CD4-positive, CD25-positive, alpha-beta regulatory T cell (primary cell): ENCODE measurements at regions not wholly inside any gene's neighbourhood (a gene's known extent, or its start where the extent isn't known, plus 50 kb on each side); places are given as distances from the start of the nearest gene placed in this dataset.

Experiments used
- ATAC-seq, 2 donors: fragments of 150-1000 bp; cut with Tn5 transposase; one replicate each; pipeline ENCODE4 v1.10.0; 2021; ENCODE audit warnings: low read depth in 2 of 2, moderate number of reproducible peaks in 2 of 2, moderate library complexity in 1 of 2
- DNase-seq, 3 donors: peaks; one replicate each; pipeline versions ENCODE4 v3.0.0 to v3.0.0-alpha.2; 2012 to 2022; ENCODE audit warnings: mixed read lengths in 1 of 3
- H3K27ac ChIP-seq: one replicate; pipeline ENCODE4 v1.7.0; 2013; ENCODE audit warnings: mild to moderate bottlenecking, low read length; ENCODE audit not compliant: insufficient read depth, poor library complexity, severe bottlenecking
- H3K27me3 ChIP-seq: one replicate; pipeline ENCODE4 v1.7.0; 2013; ENCODE audit warnings: low read length; ENCODE audit not compliant: control insufficient read depth, insufficient read depth
- H3K36me3 ChIP-seq: one replicate; pipeline ENCODE4 v1.7.0; 2013; ENCODE audit warnings: mild to moderate bottlenecking, low read length, moderate library complexity; ENCODE audit not compliant: control insufficient read depth, insufficient read depth
- H3K4me1 ChIP-seq: 2 replicates; pipeline ENCODE4 v1.7.0; 2013; ENCODE audit warnings: mild to moderate bottlenecking, low read length; ENCODE audit not compliant: insufficient read depth, control insufficient read depth, poor library complexity, severe bottlenecking
- H3K4me3 ChIP-seq: one replicate; pipeline ENCODE4 v1.7.0; 2013; ENCODE audit warnings: low read depth, mild to moderate bottlenecking, low read length, moderate library complexity
- H3K9me3 ChIP-seq, 2 experiments: 1 replicate in 1 of 2; 2 replicates in 1 of 2; pipeline ENCODE4 v1.7.0; 2013; ENCODE audit warnings: low read length in 2 of 2, mild to moderate bottlenecking in 1 of 2, moderate library complexity in 1 of 2; ENCODE audit not compliant: control insufficient read depth in 2 of 2
- H3K27ac Mint-ChIP-seq, 3 donors: one replicate each; pipeline ENCODE4 v1.8.0; 2020 to 2022; ENCODE audit warnings: mild to moderate bottlenecking in 3 of 3, mixed read lengths in 3 of 3, moderate library complexity in 2 of 3
- H3K27me3 Mint-ChIP-seq: one replicate; pipeline ENCODE4 v1.8.0; 2022; ENCODE audit warnings: mild to moderate bottlenecking, mixed read lengths
- H3K36me3 Mint-ChIP-seq: one replicate; pipeline ENCODE4 v1.8.0; 2020; ENCODE audit warnings: mixed read lengths
- H3K4me1 Mint-ChIP-seq, 4 donors: one replicate each; pipeline ENCODE4 v1.8.0; 2020 to 2022; ENCODE audit warnings: mixed read lengths in 4 of 4, mild to moderate bottlenecking in 1 of 4
- H3K4me3 Mint-ChIP-seq, 4 donors: one replicate each; pipeline ENCODE4 v1.8.0; 2020 to 2022; ENCODE audit warnings: mild to moderate bottlenecking in 4 of 4, mixed read lengths in 4 of 4, moderate library complexity in 3 of 4
- H3K9me3 Mint-ChIP-seq, 7 donors: one replicate each; pipeline ENCODE4 v1.8.0; 2020 to 2022; ENCODE audit warnings: mixed read lengths in 7 of 7, mild to moderate bottlenecking in 3 of 7, moderate library complexity in 2 of 7

DNA sequence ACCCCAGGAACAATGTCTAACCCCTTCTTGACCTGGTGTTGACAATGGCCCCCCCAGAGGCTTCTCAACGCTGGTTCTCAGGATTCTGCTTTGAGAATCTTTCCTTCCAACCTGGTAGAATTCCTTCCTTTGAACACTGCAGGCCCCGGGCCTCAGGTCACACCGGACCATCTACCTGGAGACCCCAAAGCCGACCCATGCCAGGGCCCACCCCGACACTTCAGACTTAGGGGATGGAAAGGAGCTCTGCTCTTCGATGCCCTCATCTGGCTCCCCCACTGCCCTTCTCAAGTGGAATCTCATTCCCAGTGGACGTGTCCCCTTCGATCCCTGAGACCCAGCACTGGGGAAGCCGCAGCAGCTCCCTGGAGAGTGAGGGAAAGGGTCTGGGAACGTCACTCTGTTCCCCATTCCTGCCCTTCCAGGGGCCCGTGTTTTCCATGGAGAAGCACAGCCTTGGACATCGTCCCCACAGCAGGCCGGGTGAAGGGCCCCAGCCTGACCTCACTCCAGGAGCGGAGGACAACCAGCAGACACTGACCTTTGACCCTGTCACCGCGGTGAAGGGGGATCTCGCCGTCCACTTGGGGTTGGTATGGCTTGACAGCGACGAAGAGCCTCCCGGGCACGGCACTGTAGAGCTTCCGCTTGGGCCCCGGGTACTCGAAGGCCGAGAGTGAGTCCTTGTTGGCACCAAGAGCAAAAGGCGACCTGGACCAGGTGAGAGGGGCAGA lies 408.3 kb downstream of the CTTN start:
- no peaks in the 10 kb centered on the region for H3K27me3 Mint-ChIP-seq
- H3K4me3 ChIP-seq, result no peak overlapping the region
- DNase-seq (no peak), ATAC-seq (no peak)
- H3K4me1 ChIP-seq, result no peaks in the 10 kb centered on the region
- no peaks in the 10 kb centered on the region for H3K27me3 ChIP-seq
- H3K27ac ChIP-seq, result no peak overlapping the region
- no peaks in the 10 kb centered on the region for H3K36me3 Mint-ChIP-seq
- H3K9me3 Mint-ChIP-seq, result peaks cover 0 to 1% (median 0%) of the 10 kb centered on the region in 7 donors
- no peaks in the 10 kb centered on the region for H3K4me1 Mint-ChIP-seq
- no peaks in the 10 kb centered on the region for H3K9me3 ChIP-seq
- H3K36me3 ChIP-seq, result no peaks in the 10 kb centered on the region
- no peak overlapping the region for H3K4me3 Mint-ChIP-seq
- no peak overlapping the region for H3K27ac Mint-ChIP-seq

DNA sequence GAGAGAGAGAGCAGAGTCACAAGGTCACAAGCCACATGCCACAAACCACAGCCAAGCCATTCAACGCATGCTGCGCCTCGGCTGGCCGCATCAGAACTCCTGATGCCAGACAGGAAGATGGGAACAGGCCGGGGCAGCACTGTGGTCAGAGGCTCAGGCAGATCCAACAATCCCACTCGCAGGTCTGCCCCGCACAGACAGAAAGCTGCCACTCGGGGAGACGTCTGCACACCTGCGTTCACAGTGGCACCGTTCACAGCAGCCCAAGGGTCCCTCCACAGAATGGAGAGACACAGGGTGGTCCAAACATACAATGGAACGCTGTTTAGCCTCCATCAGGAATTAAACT lies 408.8 kb downstream of the CTTN start:
- no peaks in the 10 kb centered on the region for H3K36me3 Mint-ChIP-seq
- Histone ChIP-seq H3K27me3 (no peaks in the 10 kb centered on the region), H3K4me1 (no peaks in the 10 kb centered on the region), H3K27ac (no peak overlapping the region), H3K9me3 (no peaks in the 10 kb centered on the region), H3K36me3 (no peaks in the 10 kb centered on the region), H3K4me3 (no peak overlapping the region)
- DNase-seq, result no peak
- H3K4me3 Mint-ChIP-seq, result no peak overlapping the region
- no peak overlapping the region for H3K27ac Mint-ChIP-seq
- no peaks in the 10 kb centered on the region for H3K27me3 Mint-ChIP-seq
- H3K4me1 Mint-ChIP-seq, result no peaks in the 10 kb centered on the region
- H3K9me3 Mint-ChIP-seq, result peaks cover 0 to 1% (median 0%) of the 10 kb centered on the region in 7 donors
- ATAC-seq, result no peak

DNA sequence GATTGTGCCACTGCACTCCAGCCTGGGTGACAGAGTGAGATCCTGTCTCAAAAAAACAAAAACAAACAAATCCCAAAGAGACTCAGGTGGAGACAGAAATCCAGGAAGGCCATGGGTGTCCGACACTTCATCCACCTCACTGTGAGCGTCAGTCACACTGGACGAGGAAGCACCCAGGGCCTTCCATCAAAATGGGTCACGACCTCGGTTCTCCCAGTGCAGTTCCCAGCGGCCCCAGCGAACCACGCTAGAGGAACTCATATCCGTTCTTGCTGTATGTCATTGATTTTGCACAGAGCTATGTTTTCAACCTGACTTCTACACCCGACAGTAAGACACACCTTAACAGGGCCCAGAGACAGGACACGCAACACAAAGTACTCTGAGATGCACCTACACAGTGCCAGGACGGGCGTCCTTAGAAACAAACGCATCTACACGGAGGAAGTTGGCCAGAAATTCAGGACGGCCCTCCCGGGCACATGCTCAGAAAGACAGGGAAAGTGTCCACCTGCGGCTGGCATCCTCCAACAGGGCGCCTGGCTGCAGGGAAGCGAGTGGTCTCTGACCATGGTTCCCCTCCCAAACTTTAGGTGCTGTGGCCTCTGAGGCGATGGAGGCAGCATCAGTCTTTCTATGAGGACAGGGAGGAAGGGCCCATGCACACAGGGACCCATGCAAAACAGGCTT lies 410.5 kb downstream of the CTTN start:
- Mint-ChIP-seq H3K4me3 (no peak overlapping the region), H3K4me1 (no peaks in the 10 kb centered on the region), H3K27me3 (no peaks in the 10 kb centered on the region), H3K36me3 (no peaks in the 10 kb centered on the region), H3K9me3 (no peaks in the 10 kb centered on the region), H3K27ac (no peak overlapping the region)
- H3K4me3 ChIP-seq, result no peak overlapping the region
- ATAC-seq (no peak), DNase-seq (no peak)
- H3K4me1 ChIP-seq, result no peaks in the 10 kb centered on the region
- no peaks in the 10 kb centered on the region for H3K36me3 ChIP-seq
- no peaks in the 10 kb centered on the region for H3K27me3 ChIP-seq
- H3K27ac ChIP-seq, result no peak overlapping the region
- H3K9me3 ChIP-seq, result no peaks in the 10 kb centered on the region

DNA sequence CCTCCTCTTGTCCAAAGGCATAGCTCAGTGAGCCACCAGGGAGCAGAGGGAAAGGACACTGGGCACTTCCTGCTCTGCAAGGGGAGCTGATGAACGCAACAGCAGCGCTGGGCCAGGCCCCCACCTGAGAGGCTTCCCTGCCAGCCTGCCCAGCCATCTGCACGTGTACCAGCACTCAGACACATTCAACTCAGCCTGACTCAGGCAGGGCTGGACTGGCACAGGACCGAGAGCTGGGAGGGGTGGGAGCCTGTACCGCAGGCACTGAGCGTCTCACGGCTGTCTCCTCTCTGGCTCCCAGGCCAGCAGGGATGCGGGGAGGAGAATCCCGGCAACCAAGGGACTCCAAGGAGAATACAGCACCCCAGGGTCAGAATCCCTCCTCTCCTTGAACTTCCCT lies 411.8 kb downstream of the CTTN start:
- Mint-ChIP-seq H3K27me3 (no peaks in the 10 kb centered on the region), H3K9me3 (no peaks in the 10 kb centered on the region)
- H3K27me3 ChIP-seq, result no peaks in the 10 kb centered on the region

DNA sequence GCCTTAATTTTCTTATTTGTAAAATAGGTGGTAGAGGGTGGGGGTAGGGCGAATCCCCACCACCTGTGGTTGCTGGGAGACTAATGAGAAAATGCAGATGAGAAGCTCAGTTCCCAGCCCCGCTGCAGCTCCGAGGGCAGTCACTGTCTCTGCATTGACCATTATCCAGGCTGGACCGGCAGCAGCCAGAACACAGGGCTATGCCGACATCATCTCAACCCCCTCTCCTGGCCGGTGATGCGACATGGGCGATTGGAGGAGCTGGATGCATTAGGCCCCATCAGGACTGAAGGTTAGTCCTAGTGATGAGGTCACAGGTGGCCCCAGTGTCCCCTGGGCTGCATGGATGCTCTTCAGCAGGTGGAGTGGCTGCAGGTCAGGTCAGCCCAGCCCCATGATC lies 412.4 kb downstream of the CTTN start:
- Mint-ChIP-seq H3K27ac (no peak overlapping the region), H3K4me3 (no peak overlapping the region), H3K4me1 (no peaks in the 10 kb centered on the region), H3K9me3 (no peaks in the 10 kb centered on the region), H3K36me3 (no peaks in the 10 kb centered on the region), H3K27me3 (no peaks in the 10 kb centered on the region)
- H3K27me3 ChIP-seq, result no peaks in the 10 kb centered on the region
- no peaks in the 10 kb centered on the region for H3K36me3 ChIP-seq
- H3K27ac ChIP-seq, result no peak overlapping the region
- DNase-seq (no peak), ATAC-seq (no peak)
- H3K4me1 ChIP-seq, result no peaks in the 10 kb centered on the region
- H3K9me3 ChIP-seq, result no peaks in the 10 kb centered on the region
- H3K4me3 ChIP-seq, result no peak overlapping the region

More for the DNA sequence above, 411.8 kb downstream of the CTTN start:
- H3K9me3 ChIP-seq, result no peaks in the 10 kb centered on the region
- Mint-ChIP-seq H3K4me3 (no peak overlapping the region), H3K36me3 (no peaks in the 10 kb centered on the region), H3K4me1 (no peaks in the 10 kb centered on the region), H3K27ac (no peak overlapping the region)
- H3K36me3 ChIP-seq, result no peaks in the 10 kb centered on the region
- H3K4me1 ChIP-seq, result no peaks in the 10 kb centered on the region
- H3K4me3 ChIP-seq, result no peak overlapping the region
- H3K27ac ChIP-seq, result no peak overlapping the region
- DNase-seq, result no peak
- ATAC-seq, result no peak

DNA sequence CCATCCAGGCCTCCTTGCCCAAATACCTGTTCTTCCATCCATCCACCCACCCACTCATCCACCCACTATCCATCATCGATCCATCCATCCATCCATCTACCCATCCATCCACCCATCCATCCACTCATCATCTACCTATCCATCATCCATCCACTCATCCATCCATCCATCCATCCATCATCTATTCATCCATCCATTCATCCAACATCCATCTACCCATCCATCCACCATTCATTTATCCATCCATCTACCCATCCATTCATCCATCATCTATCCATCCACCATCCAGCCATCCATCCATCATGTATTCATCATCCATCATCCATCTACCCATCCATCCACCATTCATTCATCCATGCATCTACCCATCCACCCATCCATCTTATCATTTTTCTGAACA lies 413.2 kb downstream of the CTTN start:
- peaks cover 0 to 1% (median 0%) of the 10 kb centered on the region in 7 donors for H3K9me3 Mint-ChIP-seq

DNA sequence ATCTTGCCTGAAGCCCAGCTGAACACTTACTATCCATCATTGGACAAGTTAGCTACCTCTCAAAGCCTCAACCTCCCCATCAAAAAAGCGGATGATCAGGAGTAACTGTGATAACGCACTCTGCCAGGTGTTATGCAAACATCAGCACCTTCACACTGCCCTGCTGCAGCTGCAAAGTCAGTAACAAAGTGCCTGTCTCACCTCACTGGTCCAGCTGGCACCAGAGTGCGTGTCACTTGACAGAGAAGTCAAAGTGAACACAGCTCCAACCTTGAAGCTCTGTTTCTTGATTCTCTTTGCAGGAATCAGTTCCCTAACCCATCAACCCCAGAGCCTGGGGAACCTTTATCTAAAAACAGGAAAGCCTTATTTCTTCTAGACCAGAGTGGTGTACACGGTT lies 413.6 kb downstream of the CTTN start:
- no peak overlapping the region for H3K4me3 ChIP-seq
- Mint-ChIP-seq H3K9me3 (peaks cover 0 to 1% (median 0%) of the 10 kb centered on the region in 7 donors), H3K36me3 (no peaks in the 10 kb centered on the region), H3K4me1 (no peaks in the 10 kb centered on the region), H3K27me3 (no peaks in the 10 kb centered on the region), H3K27ac (no peak overlapping the region), H3K4me3 (no peak overlapping the region)
- H3K9me3 ChIP-seq, result no peaks in the 10 kb centered on the region
- H3K36me3 ChIP-seq, result no peaks in the 10 kb centered on the region
- H3K27ac ChIP-seq, result no peak overlapping the region
- DNase-seq, result no peak
- H3K4me1 ChIP-seq, result no peaks in the 10 kb centered on the region
- ATAC-seq, result no peak
- H3K27me3 ChIP-seq, result no peaks in the 10 kb centered on the region

More for the DNA sequence above, 413.2 kb downstream of the CTTN start:
- H3K27ac Mint-ChIP-seq, result no peak overlapping the region
- Histone ChIP-seq H3K4me1 (no peaks in the 10 kb centered on the region), H3K4me3 (no peak overlapping the region), H3K27ac (no peak overlapping the region), H3K9me3 (no peaks in the 10 kb centered on the region), H3K27me3 (no peaks in the 10 kb centered on the region), H3K36me3 (no peaks in the 10 kb centered on the region)
- H3K36me3 Mint-ChIP-seq, result no peaks in the 10 kb centered on the region
- H3K27me3 Mint-ChIP-seq, result no peaks in the 10 kb centered on the region
- DNase-seq (no peak), ATAC-seq (no peak)
- no peak overlapping the region for H3K4me3 Mint-ChIP-seq
- H3K4me1 Mint-ChIP-seq, result no peaks in the 10 kb centered on the region

DNA sequence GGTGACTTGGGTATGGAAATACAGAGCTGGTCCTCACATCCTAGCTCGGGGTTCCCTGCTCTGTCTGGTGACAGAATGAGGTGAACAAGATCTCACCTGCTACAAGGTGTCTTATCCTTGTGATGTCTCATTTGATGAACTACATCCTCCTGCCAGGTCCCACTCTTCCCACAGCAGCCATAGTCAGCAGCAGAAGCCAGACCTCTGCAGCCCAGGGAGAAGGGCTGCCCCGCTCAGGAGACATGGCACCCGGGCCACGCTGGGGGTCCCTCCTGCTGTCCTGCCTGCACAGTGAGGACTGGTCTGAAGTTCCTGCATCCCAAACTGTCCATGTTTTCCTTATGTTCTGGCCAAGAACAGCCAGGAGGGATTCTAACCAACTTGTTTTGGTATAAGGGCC lies 414.1 kb downstream of the CTTN start:
- H3K4me1 Mint-ChIP-seq, result no peaks in the 10 kb centered on the region
- Histone ChIP-seq H3K4me1 (no peaks in the 10 kb centered on the region), H3K36me3 (no peaks in the 10 kb centered on the region), H3K9me3 (no peaks in the 10 kb centered on the region), H3K27ac (no peak overlapping the region), H3K4me3 (no peak overlapping the region), H3K27me3 (no peaks in the 10 kb centered on the region)
- no peak for ATAC-seq
- no peaks in the 10 kb centered on the region for H3K36me3 Mint-ChIP-seq
- H3K27ac Mint-ChIP-seq, result no peak overlapping the region
- DNase-seq, result no peak
- no peaks in the 10 kb centered on the region for H3K27me3 Mint-ChIP-seq
- H3K9me3 Mint-ChIP-seq, result peaks cover 0 to 1% (median 0%) of the 10 kb centered on the region in 7 donors
- H3K4me3 Mint-ChIP-seq, result peak overlapping the region in 1 of 4 donors; percentile 8
